Keratinocyte (primary cell): ENCODE measurements at regions not wholly inside any gene's neighbourhood (a gene's known extent, or its start where the extent isn't known, plus 50 kb on each side); places are given as distances from the start of the nearest gene placed in this dataset.

Source experiments
- CTCF ChIP-seq, 3 experiments: IDR thresholded peaks in 1 of 3; conservative IDR thresholded peaks in 1 of 3; optimal IDR thresholded peaks in 1 of 3; 2 replicates in 2 of 3; 3 replicates in 1 of 3; pipeline versions ENCODE3 to v1.5.1; 2011; ENCODE audit warnings: low read length in 3 of 3, mild to moderate bottlenecking in 3 of 3, moderate library complexity in 2 of 3, control low read depth in 1 of 3, inconsistent platforms in 1 of 3; ENCODE audit not compliant: insufficient read depth in 2 of 3; ENCODE audit errors: extremely low read depth in 1 of 3
- EZH2 ChIP-seq: IDR thresholded peaks from one replicate; pipeline ENCODE4 v1.6.1; 2012; ENCODE audit warnings: inconsistent platforms, mild to moderate bottlenecking, low read length, moderate library complexity

DNA sequence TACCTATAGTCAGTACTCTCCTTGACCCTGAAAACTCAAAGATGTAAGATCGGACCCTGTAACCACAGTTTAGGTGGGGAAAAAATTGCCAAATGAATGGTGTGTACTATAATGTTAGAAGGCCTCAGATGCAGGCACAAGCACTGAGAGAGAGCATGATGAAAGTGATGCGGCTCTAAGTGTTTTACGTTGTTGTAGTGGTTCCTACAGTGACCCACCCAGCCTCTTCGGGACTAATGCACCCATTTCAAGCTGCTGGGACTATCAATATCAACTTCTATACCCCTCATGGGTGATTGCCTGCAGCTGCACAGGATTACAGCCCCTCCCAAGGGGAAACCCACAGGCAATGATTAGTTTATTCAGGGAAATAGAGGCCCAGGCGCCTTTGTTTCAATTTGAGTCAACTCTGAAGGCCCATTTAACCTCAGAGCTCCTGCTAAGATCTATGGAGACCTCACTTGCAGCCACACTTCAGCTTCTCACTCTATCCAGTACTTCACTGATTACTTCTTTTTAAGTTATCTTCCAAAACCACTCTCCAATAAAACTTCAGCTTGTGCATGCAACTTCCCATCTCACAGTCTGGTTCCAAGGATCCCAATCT is 340.7 kb downstream of the NR2F1-AS1 start:
- TF ChIP-seq CTCF (optimal IDR thresholded peaks at IDR 0.05 in 1 of 3, IDR thresholded peaks at IDR 0.05 in 1 of 3, conservative IDR thresholded peaks at IDR 0.05 in 1 of 3; ENCODE audit: extremely low read depth in 1 of 3, insufficient read depth in 2 of 3, low read length in 3 of 3): no peak
- TF ChIP-seq EZH2: no peak
